ENCODE measurements at regions not wholly inside any gene's neighbourhood (a gene's known extent, or its start where the extent isn't known, plus 50 kb on each side); places are given as distances from the start of the nearest gene placed in this dataset.
"Not testable (repeated sequence)": the region's sequence is repeated elsewhere in the genome, so short reads cannot be mapped to it uniquely, and the experiment has no call there.

GRCh38 chr2:37760471-37760870 is 89.0 kb upstream of the CDC42EP3 start:
- ChIA-PET CTCF (no interaction called here), POLR2A (ENCODE audit: low non-redundant PET) (no interaction called here)
- DNase-seq (ENCODE audit: low spot score), result no peak
- Histone ChIP-seq H3K9me3 (ENCODE audit: low read depth, low read length, poor library complexity, severe bottlenecking) (no peaks in the 10 kb centered on the region), H3K4me1 (ENCODE audit: insufficient read depth, low read length, poor library complexity, severe bottlenecking) (no peaks in the 10 kb centered on the region), H3K4me3 (ENCODE audit: low read depth, low read length, poor library complexity, severe bottlenecking) (no peak overlapping the region), H3K36me3 (ENCODE audit: insufficient read depth, low read length, poor library complexity, severe bottlenecking) (no peaks in the 10 kb centered on the region), H3K27ac (ENCODE audit: low read depth, low read length, poor library complexity, severe bottlenecking) (no peak overlapping the region), H3K27me3 (replicated peaks; ENCODE audit: insufficient read depth, low read depth, low read length, poor library complexity) (no peaks in the 10 kb centered on the region)
- no peak for TF ChIP-seq CTCF (conservative IDR thresholded peaks at IDR 0.05; ENCODE audit: low read depth, low read length)
- no peak for TF ChIP-seq EZH2 (IDR thresholded peaks at IDR 0.05; ENCODE audit: borderline replicate concordance, low read depth, low read length, poor library complexity, severe bottlenecking)
- no TSS peak for BruUV-seq (replicated peaks)
- intact Hi-C loops (cut with micrococcal nuclease; ENCODE audit: unreplicated experiment), result no loop called here

GRCh38 chr2:37762281-37762680 is 90.8 kb upstream of the CDC42EP3 start:
- H3K27ac ChIP-seq (ENCODE audit: low read depth, low read length, poor library complexity, severe bottlenecking); CTCF ChIA-PET; POLR2A ChIA-PET (ENCODE audit: low non-redundant PET); BruUV-seq (replicated peaks); H3K9me3 ChIP-seq (ENCODE audit: low read depth, low read length, poor library complexity, severe bottlenecking); intact Hi-C loops (cut with micrococcal nuclease; ENCODE audit: unreplicated experiment); DNase-seq (ENCODE audit: low spot score); H3K4me1 ChIP-seq (ENCODE audit: insufficient read depth, low read length, poor library complexity, severe bottlenecking); H3K36me3 ChIP-seq (ENCODE audit: insufficient read depth, low read length, poor library complexity, severe bottlenecking); H3K27me3 ChIP-seq (replicated peaks; ENCODE audit: insufficient read depth, low read depth, low read length, poor library complexity); H3K4me3 ChIP-seq (ENCODE audit: low read depth, low read length, poor library complexity, severe bottlenecking): not testable (repeated sequence)

- Histone ChIP-seq H3K27me3 (replicated peaks; ENCODE audit: insufficient read depth, low read depth, low read length, poor library complexity) (no peaks in the 10 kb centered on the region), H3K4me1 (ENCODE audit: insufficient read depth, low read length, poor library complexity, severe bottlenecking) (no peaks in the 10 kb centered on the region), H3K36me3 (ENCODE audit: insufficient read depth, low read length, poor library complexity, severe bottlenecking) (no peaks in the 10 kb centered on the region), H3K27ac (ENCODE audit: low read depth, low read length, poor library complexity, severe bottlenecking) (no peak overlapping the region), H3K4me3 (ENCODE audit: low read depth, low read length, poor library complexity, severe bottlenecking) (no peak overlapping the region), H3K9me3 (ENCODE audit: low read depth, low read length, poor library complexity, severe bottlenecking) (no peaks in the 10 kb centered on the region)
- no peak for DNase-seq (ENCODE audit: low spot score)
- TF ChIP-seq CTCF (conservative IDR thresholded peaks at IDR 0.05; ENCODE audit: low read depth, low read length), result no peak
- no peak for TF ChIP-seq EZH2 (IDR thresholded peaks at IDR 0.05; ENCODE audit: borderline replicate concordance, low read depth, low read length, poor library complexity, severe bottlenecking)
- BruUV-seq (replicated peaks), result no TSS peak
- intact Hi-C loops (cut with micrococcal nuclease; ENCODE audit: unreplicated experiment), result no loop called here
- CTCF ChIA-PET, result no interaction called here
- POLR2A ChIA-PET (ENCODE audit: low non-redundant PET), result no interaction called here
Observed at GRCh38 chr2:37764739-37765138, 93.3 kb upstream of the CDC42EP3 start.

GRCh38 chr2:37766106-37766505 is 94.7 kb upstream of the CDC42EP3 start:
- H3K27me3 ChIP-seq (replicated peaks; ENCODE audit: insufficient read depth, low read depth, low read length, poor library complexity), result no peaks in the 10 kb centered on the region
- BruUV-seq (replicated peaks), result no TSS peak
- no peak for DNase-seq (ENCODE audit: low spot score)
- intact Hi-C loops (cut with micrococcal nuclease; ENCODE audit: unreplicated experiment), result no loop called here
- no peaks in the 10 kb centered on the region for H3K36me3 ChIP-seq (ENCODE audit: insufficient read depth, low read length, poor library complexity, severe bottlenecking)
- no peaks in the 10 kb centered on the region for H3K4me1 ChIP-seq (ENCODE audit: insufficient read depth, low read length, poor library complexity, severe bottlenecking)
- no peaks in the 10 kb centered on the region for H3K9me3 ChIP-seq (ENCODE audit: low read depth, low read length, poor library complexity, severe bottlenecking)
- TF ChIP-seq EZH2 (IDR thresholded peaks at IDR 0.05; ENCODE audit: borderline replicate concordance, low read depth, low read length, poor library complexity, severe bottlenecking), result no peak
- no peak for TF ChIP-seq CTCF (conservative IDR thresholded peaks at IDR 0.05; ENCODE audit: low read depth, low read length)
- POLR2A ChIA-PET (ENCODE audit: low non-redundant PET), result no interaction called here
- CTCF ChIA-PET, result no interaction called here
- H3K27ac ChIP-seq (ENCODE audit: low read depth, low read length, poor library complexity, severe bottlenecking), result no peak overlapping the region
- no peak overlapping the region for H3K4me3 ChIP-seq (ENCODE audit: low read depth, low read length, poor library complexity, severe bottlenecking)

Measured in A673 (cell line).